ENCODE measurements at regions not wholly inside any gene's neighbourhood (a gene's known extent, or its start where the extent isn't known, plus 50 kb on each side); places are given as distances from the start of the nearest gene placed in this dataset.
A peak's percentile ranks its signal among the peaks of the same experiment; 100 is the strongest.
"Not testable (repeated sequence)": the region's sequence is repeated elsewhere in the genome, so short reads cannot be mapped to it uniquely, and the experiment has no call there.

DNA sequence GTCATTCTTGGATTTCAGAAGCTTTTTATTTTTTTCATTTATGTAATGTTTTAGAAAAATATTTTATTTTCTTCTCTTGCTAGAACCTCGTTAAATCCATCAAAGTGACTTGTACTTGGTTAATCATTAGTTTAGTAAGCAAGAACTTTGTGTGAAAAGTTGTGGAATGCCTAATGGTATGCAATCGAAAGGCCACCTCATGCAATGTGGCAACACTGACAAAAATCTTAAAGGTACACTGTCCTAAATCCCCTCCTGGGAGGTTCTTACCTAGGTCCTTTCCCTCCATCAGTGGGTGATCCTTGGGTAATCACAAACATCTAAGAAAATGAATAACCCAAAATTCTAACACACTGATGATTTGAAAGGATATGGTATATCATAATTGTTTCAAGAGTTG is 304.2 kb downstream of the DNAH5 start:
- no peak for DNase-seq (ENCODE audit: low spot score)

DNA sequence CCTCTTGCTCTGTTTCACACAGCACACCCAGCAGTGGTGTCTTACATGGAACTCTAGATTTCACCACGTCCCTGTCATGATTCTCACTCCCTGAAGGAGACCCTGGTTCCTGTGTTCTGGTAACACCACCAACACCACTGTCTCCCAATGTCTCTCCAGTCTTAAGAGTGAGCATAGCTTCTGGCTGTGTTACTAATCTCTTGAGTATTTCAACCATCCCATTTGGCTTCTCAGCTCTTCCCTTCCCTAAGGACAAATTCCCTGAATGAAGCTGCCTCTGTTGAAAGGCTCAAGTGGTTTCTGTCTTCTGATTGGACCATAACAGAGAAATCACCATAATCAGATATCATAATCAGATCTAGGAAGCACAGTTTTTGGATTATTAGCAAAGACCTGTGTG is 311.8 kb downstream of the DNAH5 start:
- no peak for DNase-seq (ENCODE audit: low spot score)

DNA sequence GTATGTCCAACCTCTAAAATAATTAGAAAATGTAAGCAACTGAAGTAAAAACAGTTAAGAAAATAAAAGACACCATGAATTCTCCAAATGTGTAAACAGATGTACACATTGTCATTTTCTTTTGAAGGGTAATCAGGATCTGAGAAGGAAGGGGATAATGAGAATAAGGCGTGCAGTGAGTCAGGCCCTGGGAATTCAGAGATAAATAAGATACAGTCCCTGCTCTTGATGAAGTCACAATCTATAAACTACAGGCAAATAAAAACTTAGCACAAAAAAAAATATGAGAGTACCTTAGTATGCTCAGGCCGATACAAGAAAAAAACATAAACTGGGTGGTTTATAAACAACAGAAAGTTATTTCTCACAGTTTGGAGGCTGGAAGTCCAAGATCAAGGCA is 315.3 kb downstream of the DNAH5 start:
- DNase-seq (ENCODE audit: low spot score), result no peak

DNA sequence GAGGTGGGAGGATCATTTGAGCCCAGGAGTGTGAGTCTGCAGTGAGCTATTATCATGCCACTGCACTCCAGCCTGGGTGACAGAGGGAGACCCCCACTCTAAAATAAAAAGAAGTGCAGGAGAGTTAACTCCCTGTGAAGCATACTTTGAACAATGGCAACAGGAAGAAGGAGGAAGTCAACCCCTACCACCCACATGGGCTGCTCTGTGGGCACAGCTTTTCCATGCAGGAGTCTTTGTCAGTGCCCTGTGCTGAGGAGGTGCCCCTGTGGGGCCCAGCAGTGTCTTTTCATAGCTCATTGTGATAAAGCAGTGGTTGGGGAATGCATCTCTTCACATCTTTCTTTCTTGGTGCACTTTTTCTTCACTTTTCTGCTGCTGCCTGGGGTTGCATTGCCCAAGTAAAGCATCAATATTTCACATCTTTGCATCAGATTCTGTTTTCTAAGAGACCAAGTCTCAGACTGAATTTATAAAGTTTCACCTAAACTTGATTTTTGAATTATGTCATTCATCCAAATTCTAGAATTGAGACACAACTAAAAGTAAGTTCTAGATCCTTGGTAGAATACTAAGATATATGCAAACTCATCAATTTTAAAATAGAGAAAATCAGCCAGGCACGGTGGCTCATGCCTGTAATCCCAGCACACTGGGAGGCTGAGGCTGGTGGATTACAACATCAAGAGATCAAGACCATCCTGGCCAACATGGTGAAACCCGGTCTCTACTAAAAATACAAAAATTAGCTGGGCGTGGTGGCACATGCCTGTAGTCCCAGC is 316.6 kb downstream of the DNAH5 start:
- DNase-seq (ENCODE audit: low spot score), result no peak

DNA sequence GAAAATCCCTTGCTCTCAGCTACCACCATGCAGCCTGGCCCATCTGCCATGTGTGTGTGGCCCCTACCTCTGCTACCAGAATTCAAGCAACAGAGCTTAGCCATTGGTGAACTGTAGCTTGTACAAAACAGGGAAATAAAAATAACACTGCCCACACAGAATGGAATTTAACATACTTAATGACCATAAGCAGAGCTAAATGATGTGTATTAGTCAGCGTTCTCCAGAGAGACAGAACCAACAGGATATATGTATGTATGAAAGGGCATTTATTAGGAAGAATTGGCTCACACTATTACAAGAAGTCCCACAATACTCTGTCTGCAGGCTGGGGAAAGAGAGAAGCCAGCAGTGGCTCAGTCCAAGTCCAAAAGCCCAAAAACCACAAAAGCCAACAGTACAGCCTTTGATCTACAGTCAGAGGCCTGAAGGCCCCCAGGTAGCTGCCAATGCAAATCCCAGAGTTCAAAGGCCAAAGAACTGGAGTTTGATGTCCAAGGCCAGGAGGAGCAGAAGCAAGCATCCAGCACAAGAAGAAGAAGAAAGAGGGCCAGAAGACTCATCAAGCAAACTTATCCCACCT is 318.8 kb downstream of the DNAH5 start:
- no peak for DNase-seq (ENCODE audit: low spot score)

DNA sequence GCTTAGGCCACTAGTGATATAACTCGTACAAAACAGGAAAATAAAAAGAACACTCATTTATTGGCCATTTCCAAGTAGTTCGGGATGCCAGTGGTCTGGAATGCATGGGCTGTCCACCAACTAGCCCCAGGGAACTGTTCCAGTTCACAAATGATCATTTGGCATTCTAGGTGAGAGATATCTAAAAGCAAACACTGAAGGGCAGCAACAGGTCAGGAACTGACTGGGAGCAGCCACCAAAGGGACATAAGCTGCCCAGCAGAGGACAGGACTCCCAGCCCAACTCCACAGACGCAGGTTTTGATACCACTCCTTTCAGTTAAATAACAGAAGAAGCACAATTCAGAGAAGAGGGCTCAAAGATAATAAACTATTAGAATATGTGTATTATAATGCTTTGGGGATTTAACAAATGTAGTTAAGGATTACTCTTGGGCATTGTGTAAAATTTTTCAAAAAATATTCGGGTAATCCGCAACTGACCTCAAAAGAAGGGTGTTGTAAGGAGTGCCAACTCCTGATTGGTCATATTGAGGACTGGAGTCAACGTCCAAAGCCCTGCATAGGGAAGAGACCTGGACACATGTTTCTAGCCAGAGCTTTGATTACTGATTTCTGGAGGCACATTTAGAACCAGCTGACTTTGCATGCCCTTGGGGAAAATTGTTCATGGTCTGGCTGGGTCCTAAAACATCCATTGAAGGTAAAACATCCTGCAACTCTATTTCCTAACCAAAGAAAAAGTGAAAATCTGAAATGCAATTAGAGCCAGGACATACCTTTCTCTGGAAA is 320.0 kb downstream of the DNAH5 start:
- no peak for DNase-seq (ENCODE audit: low spot score)

DNA sequence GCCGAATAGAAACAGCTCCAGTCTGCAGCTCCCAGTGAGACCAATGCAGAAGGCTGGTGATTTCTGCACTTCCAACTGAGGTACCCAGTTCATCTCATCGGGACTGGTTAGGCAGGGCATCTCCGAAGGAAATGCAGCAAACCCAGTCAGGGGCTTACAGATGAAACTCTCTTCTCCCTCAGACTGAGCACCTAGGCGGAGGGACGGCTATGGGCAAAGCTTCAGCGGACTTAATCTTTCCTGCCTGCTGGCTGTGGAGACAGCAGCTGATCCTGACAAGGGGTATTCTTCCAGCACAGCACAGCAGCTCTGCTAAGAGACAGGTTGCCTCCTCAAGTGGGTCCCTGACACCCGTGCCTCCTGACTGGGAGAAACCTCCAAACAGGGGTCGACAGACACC is 330.9 kb downstream of the DNAH5 start:
- DNase-seq (ENCODE audit: low spot score), result no peak

DNA sequence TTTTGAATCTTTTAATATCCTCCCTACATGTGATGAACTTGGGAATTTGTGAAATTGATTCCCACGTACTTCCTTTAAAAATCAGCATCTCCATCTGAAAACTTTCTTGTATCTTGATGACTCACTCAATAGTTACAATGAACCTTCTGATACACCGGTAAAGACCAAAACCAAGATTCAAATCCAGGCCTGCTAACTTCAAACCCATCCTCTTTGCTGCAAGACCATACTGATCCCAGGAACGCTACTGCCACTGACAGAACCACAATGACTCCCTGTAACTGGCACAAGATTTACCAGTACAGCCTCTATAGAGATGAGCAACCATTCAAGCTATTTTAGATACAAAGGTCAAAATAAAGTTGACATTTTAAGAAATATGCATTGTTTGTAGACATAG is 332.9 kb downstream of the DNAH5 start:
- no peak for DNase-seq (ENCODE audit: low spot score)

DNA sequence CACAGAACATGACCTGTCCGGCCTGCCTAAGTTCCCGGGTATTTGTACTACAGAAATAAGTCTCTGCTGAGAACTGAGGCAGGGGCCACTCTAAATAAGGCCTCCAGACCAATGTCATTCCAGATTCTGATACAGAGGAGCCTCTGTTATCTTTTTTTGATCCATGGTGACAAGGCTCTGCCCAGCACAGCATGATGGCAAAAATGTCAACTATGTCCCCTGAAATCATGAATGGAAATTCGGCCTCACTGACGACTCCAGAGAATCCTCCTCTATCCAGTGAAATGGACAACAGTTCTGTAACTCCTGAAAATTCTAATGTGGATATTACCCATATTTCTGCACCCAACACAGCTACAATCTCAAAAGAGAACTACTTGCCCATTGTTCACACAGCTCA is 335.0 kb downstream of the DNAH5 start:
- DNase-seq (ENCODE audit: low spot score), result no peak

DNA sequence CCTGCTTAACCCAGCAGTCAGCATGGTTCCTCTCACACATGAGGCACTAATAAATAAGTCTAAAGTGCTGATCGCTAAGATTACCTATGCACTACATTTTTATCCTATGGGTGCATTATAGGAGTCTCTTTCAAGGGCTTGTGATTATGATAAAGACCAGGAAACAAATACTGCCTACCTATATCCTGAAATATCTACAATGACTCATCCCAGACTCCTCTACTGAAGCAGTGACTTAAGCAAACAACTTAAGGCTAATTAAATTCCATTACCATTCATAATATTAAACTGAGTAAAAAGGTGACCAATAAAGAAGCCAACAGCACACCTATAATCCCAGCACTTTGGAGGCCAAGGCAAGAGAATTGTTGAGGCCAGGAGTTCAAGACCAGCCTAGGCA is 338.4 kb downstream of the DNAH5 start:
- peak; percentile 81 for DNase-seq (ENCODE audit: low spot score)

DNA sequence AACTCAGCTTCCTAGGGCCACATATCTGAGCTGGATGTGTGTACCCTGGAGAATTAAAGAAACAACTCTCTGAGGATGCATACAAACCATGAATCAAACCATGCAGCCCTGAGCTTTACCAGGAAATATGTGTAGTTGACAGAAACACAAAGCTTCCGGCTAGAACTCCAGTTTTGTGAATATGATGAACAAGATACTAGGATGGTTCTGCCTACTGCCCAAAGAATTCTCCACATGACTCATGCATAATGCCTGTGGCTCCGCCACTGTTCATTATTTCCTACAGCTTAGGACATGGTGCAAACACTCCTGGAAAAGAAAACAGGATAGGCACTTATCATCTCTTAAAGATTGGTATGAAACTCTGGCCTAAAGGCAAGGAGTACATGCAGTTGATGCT is 343.4 kb downstream of the DNAH5 start:
- no peak for DNase-seq (ENCODE audit: low spot score)

DNA sequence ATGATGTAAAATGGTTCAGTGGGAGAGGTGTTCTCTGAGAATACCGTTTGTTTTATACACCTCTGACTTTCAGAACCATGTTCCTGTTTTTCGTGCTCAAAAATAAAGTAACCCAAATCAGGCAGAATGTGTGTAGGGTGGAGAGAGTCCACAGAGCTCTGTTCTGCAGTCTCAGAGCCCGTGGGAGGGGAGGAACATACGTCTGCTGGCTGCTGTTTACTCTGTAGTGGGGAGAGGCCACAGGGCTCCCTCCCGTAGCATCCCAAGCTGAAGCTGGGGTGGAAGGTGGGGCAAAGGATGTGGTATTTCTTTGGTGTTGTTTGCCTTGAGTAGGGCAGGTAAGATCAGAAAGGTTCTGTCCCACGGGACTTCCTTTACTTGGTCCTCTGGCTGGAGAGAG is 348.5 kb downstream of the DNAH5 start:
- DNase-seq (ENCODE audit: low spot score), result no peak

DNA sequence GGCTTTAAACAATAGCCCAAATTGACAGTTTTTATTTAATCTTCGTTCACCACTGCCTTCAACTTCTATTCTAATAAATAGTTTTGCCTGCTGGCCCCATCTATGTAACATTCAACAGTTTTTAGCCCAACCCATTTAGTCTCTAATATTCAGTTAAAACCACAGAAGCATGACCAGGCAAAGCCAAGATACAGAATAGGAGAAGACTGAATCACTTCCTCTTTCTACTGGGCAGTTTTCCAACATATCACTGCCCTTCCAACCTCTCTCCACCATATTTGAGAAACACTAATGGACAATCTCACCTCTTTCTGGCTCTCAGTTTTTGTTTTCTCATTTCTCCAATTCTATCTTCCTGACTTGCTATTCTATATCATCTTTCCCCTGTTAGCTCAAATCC is 352.9 kb downstream of the DNAH5 start:
- peak; percentile 61 for DNase-seq (ENCODE audit: low spot score)

DNA sequence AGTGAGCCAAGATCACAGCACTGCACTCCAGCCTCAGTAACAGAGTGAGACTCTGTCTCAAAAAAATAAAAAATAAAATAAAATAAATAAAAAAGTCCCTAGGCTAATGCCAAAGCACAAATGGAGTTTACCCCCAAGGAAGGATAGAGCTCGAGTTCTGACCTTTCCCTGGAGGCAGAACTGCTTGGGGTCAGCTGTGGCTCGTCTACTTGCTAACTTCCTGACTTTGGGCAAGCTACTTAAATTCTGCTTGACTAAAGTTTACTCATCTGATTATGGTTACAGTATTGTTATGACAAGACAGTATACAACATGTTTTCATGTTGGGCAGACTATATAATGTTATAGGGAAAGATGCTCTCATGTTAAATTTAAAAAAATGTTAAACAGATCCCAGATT is 359.2 kb downstream of the DNAH5 start:
- DNase-seq (ENCODE audit: low spot score), result no peak

DNA sequence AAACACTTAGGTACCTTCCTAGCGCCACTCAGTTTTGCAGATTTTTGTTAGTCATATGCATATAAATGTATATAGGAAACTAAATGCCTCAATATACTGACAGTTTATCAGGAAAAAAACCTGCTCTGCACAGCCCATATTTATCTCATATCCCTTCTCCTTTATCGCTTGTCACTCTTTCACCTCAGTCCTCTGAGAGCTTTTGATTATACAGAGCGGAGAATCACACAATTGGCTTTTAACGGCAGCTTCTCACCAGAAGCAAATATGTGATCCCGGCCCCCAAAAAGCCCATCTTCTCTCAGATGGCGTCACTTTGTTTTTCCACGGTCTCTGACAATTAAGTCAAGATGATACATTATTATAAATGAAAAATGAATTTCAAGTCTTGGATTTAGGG is 362.6 kb downstream of the DNAH5 start:
- DNase-seq (ENCODE audit: low spot score), result no peak

DNA sequence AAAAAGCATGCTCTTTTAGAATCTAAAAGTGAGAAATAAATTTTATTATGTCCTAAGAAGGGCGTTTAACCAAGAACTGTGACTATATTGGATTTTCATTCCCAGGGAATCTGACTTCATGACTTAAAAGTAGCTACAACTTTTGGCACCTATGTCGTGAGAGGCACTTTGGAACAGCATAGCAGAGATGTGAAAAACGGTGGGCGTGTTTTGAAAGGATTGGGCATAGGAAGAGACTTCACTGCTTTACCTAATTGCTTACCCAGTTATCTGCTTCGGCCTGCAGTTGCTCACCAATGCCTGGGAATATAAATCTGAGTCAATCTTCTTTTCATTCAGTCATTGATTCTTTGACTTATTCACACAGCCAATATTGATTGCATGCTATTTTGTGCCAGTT is 363.4 kb downstream of the DNAH5 start:
- no peak for DNase-seq (ENCODE audit: low spot score)

DNA sequence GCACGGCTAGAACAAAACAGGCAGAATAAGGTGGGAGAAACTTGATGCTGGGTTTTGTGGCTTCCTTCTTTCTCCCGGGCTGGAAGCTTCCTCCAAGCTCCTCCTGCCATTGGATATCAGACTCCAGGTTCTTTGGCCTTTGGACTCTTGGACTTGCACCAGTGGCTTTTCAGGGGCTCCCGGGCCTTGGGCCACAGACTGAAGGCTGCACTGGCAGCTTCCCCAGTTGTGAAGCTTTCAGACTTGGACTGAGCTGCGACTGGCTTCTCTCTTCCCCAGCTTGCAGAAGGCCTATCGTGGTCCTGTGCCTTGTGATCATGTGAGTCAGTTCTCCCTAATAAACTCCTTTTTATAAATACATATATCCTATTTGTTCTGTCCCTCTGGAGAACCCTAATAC is 364.4 kb downstream of the DNAH5 start:
- DNase-seq (ENCODE audit: low spot score), result no peak

DNA sequence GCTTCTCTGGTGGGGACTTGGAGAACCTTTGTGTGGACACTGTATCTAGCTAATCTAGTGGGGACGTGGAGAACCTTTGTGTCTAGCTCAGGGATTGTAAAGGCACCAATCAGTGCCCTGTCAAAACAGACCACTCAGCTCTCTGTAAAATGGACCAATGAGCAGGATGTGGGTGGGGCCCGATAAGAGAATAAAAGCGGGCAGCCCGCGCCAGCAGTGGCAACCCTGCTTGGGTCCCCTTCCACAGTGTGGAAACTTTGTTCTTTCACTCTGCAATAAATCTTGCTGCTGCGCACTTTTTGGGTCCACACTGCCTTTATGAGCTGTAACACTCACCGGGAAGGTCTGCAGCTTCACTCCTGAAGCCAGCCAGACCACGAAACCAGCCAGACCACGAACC is 365.4 kb downstream of the DNAH5 start:
- DNase-seq (ENCODE audit: low spot score), result not testable (repeated sequence)

DNA sequence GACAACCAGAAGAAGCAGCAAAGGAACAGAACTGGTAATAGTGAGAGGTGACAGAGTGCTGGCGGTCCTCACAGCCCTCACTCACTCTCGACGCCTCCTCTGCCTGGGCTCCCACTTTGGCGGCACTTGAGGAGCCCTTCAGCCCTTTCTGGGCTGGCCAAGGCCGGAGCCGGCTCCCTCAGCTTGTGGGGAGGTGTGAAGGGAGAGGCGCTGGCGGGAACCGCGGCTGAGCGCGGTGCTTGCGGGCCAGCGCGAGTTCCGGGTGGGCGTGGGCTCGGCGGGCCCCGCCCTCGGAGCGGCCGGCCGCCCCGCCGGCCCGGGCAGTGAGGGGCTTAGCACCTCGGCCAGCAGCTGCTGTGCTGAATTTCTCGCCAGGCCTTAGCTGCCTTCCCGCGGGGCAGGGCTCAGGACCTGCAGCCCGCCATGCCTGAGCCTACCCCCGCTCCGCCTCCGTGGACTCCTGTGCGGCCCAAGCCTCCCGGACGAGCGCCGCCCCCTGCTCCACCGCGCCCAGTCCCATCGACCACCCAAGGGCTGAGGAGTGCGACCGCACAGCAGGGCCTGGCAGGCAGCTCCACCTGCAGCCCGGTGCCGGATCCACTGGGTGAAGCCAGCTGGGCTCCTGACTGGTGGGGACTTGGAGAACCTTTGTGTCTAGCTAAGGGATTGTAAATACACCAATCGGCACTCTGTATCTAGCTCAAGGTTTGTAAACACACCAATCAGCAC is 366.0 kb downstream of the DNAH5 start:
- not testable (repeated sequence) for DNase-seq (ENCODE audit: low spot score)

DNA sequence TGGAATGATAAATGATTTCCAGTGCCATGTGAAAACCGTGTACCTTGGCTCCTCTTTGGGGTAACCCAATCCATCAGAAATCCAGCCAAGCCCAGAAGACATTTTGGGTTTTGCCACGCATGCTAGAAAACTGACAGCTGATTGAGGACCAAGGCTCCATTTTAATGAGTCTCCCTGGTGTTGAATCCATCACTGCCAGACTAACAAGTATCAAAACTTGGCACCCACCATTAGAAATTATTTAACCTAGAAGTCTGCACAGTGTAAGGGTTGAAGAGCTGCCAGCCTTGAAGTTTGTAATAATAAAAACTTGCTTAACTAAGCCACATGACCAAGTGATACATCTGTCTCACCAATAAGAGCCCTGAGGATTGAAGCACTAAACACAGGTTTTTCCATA is 369.9 kb downstream of the DNAH5 start:
- no peak for DNase-seq (ENCODE audit: low spot score)

DNA sequence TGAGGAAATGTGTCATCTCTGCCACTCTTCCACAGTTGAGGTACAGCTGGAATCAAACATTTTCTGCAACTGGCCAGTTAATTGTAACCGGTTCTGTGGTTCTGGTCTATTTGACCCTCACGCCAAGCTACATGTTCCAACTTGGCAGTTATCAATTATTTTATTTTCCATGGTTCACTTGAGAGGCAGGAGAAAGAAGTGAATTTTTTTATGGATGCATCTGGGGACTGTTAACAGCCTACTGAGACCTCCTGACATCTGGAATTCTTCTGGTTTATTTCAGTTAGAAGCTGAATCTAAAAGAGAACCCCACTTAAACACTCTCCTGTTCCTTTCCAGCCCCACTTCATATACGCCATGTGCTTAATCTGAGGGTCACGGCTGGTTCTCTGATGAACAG is 372.3 kb downstream of the DNAH5 start:
- no peak for DNase-seq (ENCODE audit: low spot score)

DNA sequence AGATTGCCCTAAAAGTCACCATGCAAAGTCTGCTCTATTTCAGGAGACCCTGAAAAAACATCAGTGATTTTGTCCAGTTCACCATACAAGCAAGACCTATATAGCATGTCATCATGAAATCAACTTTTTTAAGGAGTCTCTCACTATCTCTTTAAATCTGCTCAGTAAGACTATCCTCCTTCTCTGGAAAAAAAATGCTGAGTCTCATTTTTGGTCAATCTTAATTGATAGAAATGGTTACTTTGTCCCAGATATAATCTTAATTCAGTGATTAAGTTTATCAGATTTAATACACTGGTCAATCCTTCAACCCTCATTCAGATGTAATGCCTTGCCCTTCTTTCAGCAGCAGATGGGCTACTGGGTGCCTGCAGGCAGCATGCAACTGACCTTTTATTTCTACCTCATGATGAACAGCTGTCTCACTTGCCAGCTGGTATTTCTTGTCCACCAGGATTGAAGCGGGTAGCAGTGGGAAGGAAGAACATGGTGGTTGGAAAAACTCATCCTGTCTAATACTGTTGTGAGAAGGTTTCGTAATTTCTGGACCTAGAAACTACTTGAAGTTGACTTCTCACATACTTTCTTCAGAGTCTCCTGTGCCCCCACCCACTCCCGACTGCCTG is 375.3 kb downstream of the DNAH5 start:
- DNase-seq (ENCODE audit: low spot score), result no peak
